Stimulated activated CD4-positive, alpha-beta T cell treated with anti-CD3 and anti-CD28 coated beads, Interleukin-15, amount 100 ng/mL, for 48 hours (primary cell): ENCODE measurements at regions not wholly inside any gene's neighbourhood (a gene's known extent, or its start where the extent isn't known, plus 50 kb on each side); places are given as distances from the start of the nearest gene placed in this dataset.
A peak's percentile ranks its signal among the peaks of the same experiment; 100 is the strongest.
"Not testable (repeated sequence)": the region's sequence is repeated elsewhere in the genome, so short reads cannot be mapped to it uniquely, and the experiment has no call there.

Experiments
- DNase-seq, 2 donors: peaks; one replicate each; pipeline ENCODE4 v3.0.0-alpha.2; 2020; ENCODE audit warnings: low read depth in 2 of 2

DNA sequence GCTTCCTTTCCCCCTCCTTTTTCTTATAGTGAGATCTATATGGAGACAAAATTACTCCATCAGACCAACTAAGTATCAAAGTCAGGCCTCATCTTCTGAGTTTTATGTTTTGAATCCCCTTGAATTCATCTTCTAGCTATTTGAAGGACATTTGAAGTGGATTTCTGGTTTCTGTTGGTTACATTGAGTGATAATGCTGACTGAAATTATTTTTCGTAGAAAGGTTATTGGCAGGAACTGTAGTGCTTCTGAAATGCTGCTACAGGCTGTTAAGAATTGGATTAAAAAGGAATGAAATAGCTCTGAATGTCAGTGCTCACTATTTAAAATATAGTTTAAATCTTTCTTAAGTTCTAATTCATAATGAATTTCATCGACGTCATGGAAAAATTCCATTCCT is 361.0 kb upstream of the TMEFF2 start:
- DNase-seq, result no peak

DNA sequence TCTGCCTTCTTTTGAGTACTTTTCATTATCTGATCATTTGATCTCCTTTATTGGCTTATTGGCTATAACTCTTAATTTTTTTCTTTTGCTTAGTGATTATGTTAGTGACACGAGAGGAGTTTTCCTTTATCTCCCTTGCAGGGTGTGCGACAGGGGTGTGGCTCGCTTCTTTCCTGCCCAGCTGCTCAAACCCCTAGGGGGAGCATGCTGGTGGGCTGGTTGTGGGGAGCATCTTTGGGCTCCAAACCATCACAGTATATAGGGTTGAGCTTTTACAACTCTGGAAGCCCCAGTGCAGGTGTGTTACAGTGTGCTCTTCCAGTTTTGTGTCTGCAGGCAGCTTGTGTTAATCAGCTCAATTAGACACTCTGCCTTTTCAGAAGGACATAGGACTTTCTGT is 357.0 kb upstream of the TMEFF2 start:
- no peak for DNase-seq

GRCh38 chr2:192546565-192546964 is 351.8 kb upstream of the TMEFF2 start:
- DNase-seq, result no peak

- DNase-seq, result no peak
These were observed 349.7 kb upstream of the TMEFF2 start for GRCh38 chr2:192544371-192544955.

DNA sequence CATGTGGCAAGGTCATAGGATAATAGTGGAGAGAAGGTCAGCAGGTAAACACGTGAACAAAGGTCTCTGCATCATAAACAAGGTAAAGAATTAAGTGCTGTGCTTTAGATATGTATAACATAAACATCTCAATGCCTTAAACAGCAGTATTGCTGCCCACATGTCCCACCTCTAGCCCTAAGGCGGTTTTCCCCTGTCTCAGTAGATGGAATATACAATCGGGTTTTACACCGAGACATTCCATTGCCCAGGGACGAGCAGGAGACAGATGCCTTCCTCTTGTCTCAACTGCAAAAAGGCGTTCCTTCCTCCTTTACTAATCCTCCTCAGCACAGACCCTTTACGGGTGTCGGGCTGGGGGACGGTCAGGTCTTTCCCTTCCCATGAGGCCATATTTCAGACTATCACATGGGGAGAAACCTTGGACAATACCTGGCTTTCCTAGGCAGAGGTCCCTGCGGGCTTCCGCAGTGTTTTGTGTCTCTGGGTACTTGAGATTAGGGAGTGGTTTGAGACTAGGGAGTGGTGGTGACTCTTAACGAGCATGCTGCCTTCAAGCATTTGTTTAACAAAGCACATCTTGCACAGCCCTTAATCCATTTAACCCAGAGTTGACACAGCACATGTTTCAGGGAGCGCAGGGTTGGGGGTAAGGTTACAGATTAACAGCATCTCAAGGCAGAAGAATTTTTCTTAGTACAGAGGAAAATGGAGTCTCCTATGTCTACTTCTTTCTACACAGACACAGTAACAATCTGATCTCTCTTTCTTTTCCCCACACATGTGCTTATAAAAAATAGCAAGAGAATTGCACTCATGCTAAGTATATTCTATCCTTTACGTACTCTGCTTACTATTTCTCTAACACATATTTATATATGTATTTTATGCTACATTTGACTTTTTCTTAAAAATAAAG is 347.7 kb upstream of the TMEFF2 start:
- not testable (repeated sequence) for DNase-seq

DNA sequence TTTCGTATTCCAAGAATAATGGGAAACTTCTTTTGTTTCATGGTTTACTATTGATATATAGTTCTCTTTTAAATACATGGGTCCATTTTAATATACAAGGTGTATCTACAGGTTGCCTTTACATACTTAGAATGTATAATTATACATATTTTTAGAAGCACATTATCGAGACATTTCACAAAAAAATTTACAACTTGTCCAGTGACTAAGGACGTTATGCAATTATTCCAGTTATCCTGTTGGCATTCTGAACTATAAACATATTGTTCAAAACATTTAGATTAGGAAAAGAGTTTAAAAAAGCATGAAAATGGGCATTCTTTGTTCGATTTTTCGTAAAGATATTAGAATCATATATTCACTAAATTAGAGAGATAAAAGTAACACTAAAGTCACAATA is 344.6 kb upstream of the TMEFF2 start:
- DNase-seq, result no peak

GRCh38 chr2:192536922-192537624 is 342.3 kb upstream of the TMEFF2 start:
- no peak for DNase-seq

- no peak for DNase-seq
These were observed 341.5 kb upstream of the TMEFF2 start for GRCh38 chr2:192535956-192536921.

- no peak for DNase-seq
These were observed 339.3 kb upstream of the TMEFF2 start for GRCh38 chr2:192534072-192534471.

GRCh38 chr2:192524642-192525251 is 330.0 kb upstream of the TMEFF2 start:
- DNase-seq, result not testable (repeated sequence)

GRCh38 chr2:192524214-192524613 is 329.5 kb upstream of the TMEFF2 start:
- not testable (repeated sequence) for DNase-seq

DNA sequence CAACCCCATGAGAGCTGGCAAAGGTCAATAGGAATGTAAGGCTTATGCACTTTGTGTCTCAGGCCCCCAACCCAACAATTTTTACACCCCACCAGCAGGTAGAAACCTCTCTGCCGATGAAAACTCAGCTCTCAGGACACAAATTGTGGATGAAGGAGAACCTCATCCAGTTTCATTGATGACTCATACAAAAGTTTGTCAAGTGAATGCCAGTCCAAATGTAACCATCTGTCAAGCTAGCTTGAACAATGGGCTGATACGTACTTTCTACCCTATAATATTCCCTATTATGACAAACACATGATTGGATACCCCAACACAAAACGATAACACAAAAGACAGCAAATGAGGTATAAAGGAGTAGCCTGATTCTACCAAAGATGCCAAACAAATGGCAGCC is 321.2 kb upstream of the TMEFF2 start:
- no peak for DNase-seq

DNA sequence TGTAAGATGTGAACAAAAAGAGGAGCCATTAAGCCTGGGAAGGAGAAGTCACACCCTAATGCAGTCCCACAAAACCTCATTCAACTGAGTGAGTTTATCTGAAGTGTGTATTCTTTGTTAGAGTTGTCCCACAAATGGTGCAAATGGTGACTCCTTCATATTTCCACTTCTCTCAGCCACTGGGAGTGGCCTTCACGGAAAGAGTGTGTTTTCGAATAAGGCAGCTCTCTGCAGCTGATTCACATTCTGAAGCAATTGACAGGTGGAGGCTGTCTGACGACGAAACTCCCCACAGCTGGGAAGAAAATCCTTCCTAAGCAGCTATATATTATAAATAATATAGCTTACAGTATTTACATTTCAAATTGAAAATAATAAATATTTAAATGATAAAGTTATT is 318.8 kb upstream of the TMEFF2 start:
- no peak for DNase-seq

- not testable (repeated sequence) for DNase-seq
These were observed 313.2 kb upstream of the TMEFF2 start for GRCh38 chr2:192507836-192508450.

- peak; percentile 11 to 25 for DNase-seq
These were observed 305.9 kb upstream of the TMEFF2 start for GRCh38 chr2:192500550-192501200.

- no peak for DNase-seq
These were observed 304.7 kb upstream of the TMEFF2 start for GRCh38 chr2:192499476-192499875.

DNA sequence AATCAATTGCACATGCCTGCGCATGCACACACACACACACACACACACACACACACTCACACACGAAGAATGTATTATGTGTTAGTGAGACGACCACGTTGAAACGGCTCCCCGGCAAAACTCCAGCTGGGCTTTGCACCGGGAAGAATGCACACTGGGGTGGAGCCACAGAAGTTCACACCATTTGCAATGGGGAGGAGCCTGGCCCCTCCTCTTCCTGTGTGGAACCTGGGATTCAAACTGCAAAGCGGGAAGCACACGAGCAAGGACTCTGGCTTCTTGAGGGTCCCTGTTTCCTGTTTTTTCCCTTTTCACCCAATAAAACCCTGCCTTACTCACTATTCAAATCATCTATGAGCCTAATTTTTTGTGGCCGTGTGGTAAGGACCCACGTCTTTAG is 304.0 kb upstream of the TMEFF2 start:
- DNase-seq, result no peak

GRCh38 chr2:192488158-192488557 is 293.4 kb upstream of the TMEFF2 start:
- not testable (repeated sequence) for DNase-seq

DNA sequence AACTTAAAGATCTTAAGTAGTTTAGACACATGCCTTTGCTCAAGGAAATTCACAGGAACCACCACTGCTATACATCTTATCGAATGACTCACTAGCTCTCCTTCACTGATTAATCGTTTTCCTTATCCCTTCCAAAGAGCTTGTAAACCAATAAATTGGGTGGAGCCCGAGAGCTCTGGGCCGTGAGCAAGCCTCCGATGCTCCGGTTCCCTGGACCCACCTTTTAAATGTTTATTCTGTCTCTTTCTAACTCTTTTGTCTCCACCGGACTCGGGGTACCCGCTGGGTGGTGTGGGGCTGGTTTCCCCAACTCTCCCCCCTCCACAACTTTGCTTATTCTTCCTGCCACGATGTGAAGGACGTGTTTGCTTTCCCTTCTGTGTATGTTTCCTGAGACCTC is 292.9 kb upstream of the TMEFF2 start:
- no peak for DNase-seq

GRCh38 chr2:192484903-192485302 is 290.2 kb upstream of the TMEFF2 start:
- no peak for DNase-seq
